HCT116 (cell line): ENCODE measurements at regions not wholly inside any gene's neighbourhood (a gene's known extent, or its start where the extent isn't known, plus 50 kb on each side); places are given as distances from the start of the nearest gene placed in this dataset.

Experiments used
- ATAC-seq: fragments of 200-7000 bp; cut with Tn5 transposase; 2 replicates; pipeline ENCODE4 v1.9.1; 2020; ENCODE audit warnings: mild to moderate bottlenecking, moderate library complexity
- BruUV-seq: library from RNA; stranded (reverse); fragments of 400-500 nt; replicated peaks from 2 replicates; lab custom pipeline; 2021; lab: Mats Ljungman, UMichigan
- CTCF ChIA-PET: fragments of 300-600 bp; sonication (Branson Sonifier 250); formaldehyde crosslinking; loops from one replicate; lab custom pipeline; 2021; ENCODE audit warnings: antibody characterized with exemption; lab: Charles Lee
- POLR2A ChIA-PET: fragments of 300-600, 350-600 bp; sonication (Branson Sonifier 250); formaldehyde crosslinking; loops from one replicate; lab custom pipeline; 2021; ENCODE audit warnings: antibody characterized with exemption; lab: Charles Lee
- RAD21 ChIA-PET, 2 experiments: fragments of 300-600 bp; sonication (Branson Sonifier 250); formaldehyde crosslinking; loops; one replicate each; lab custom pipeline; 2023; ENCODE audit warnings: low total read pairs in 2 of 2; ENCODE audit not compliant: uncharacterized antibody in 2 of 2, unreplicated experiment in 2 of 2, low non-redundant PET in 1 of 2; lab: Charles Lee
- DNase-seq: peaks from one replicate; pipeline ENCODE4 v3.0.0-alpha.2; 2010; ENCODE audit warnings: low read depth, low spot score
- H2AFZ ChIP-seq: fragments of 200-600 bp; shearing (Covaris generic), sonication (generic); 2 replicates; pipeline ENCODE4 v1.6.1; 2017; ENCODE audit warnings: low read depth, mixed run types, mixed read lengths, antibody characterized with exemption, low read length; ENCODE audit not compliant: poor library complexity, severe bottlenecking
- H3K27ac ChIP-seq: 2 replicates; pipeline ENCODE4 v1.5.1; 2012; ENCODE audit warnings: low read depth, low read length
- H3K27me3 ChIP-seq: fragments of 200-600 bp; sonication (generic); 2 replicates; pipeline ENCODE4 v1.6.1; 2016; ENCODE audit warnings: mixed run types, low read length, mixed read lengths; ENCODE audit not compliant: insufficient read depth
- H3K36me3 ChIP-seq, 2 experiments: fragments of 200-500 bp in 1 of 2; fragments of 200-600 bp in 1 of 2; sonication (Bioruptor generic) in 1 of 2; sonication (generic) in 1 of 2; 2 replicates each; pipeline versions ENCODE4 v1.5.1 to v1.6.1; 2014 to 2016; ENCODE audit warnings: low read length in 2 of 2, inconsistent platforms in 1 of 2, mixed read lengths in 1 of 2, mixed run types in 1 of 2; ENCODE audit not compliant: insufficient read depth in 2 of 2, control insufficient read depth in 1 of 2
- H3K4me1 ChIP-seq, 2 experiments: fragments of 200-600 bp in 1 of 2; sonication (generic) in 1 of 2; 2 replicates each; pipeline versions ENCODE4 v1.5.1 to v1.6.1; 2012 to 2017; ENCODE audit warnings: low read length in 2 of 2, inconsistent platforms in 1 of 2, mild to moderate bottlenecking in 1 of 2, mixed read lengths in 1 of 2, mixed run types in 1 of 2, moderate library complexity in 1 of 2; ENCODE audit not compliant: insufficient read depth in 2 of 2, control insufficient read depth in 1 of 2
- H3K4me2 ChIP-seq: fragments of 200-600 bp; sonication (generic); 2 replicates; pipeline ENCODE4 v1.6.1; 2017; ENCODE audit warnings: mixed run types, low read length, mixed read lengths
- H3K4me3 ChIP-seq, 2 experiments: fragments of 200-600 bp in 1 of 2; sonication (generic) in 1 of 2; replicated peaks in 1 of 2; 2 replicates each; pipeline ENCODE4 v1.5.1; 2011 to 2016; ENCODE audit warnings: low read length in 2 of 2, control low read depth in 1 of 2, low read depth in 1 of 2, mild to moderate bottlenecking in 1 of 2, mixed read lengths in 1 of 2, mixed run types in 1 of 2
- H3K79me2 ChIP-seq: fragments of 200-600 bp; sonication (generic); 2 replicates; pipeline ENCODE4 v1.6.1; 2017; ENCODE audit warnings: mild to moderate bottlenecking, mixed run types, low read length, moderate library complexity, mixed read lengths; ENCODE audit not compliant: insufficient read depth
- H3K9ac ChIP-seq: fragments of 200-600 bp; sonication (generic); 2 replicates; pipeline ENCODE4 v1.6.1; 2016; ENCODE audit warnings: low read length, mixed read lengths
- H3K9me2 ChIP-seq: fragments of 200-600 bp; sonication (generic), shearing (Covaris generic); 2 replicates; pipeline ENCODE4 v1.6.1; 2017; ENCODE audit warnings: mixed run types, mild to moderate bottlenecking, moderate library complexity; ENCODE audit not compliant: insufficient read depth
- H3K9me3 ChIP-seq, 2 experiments: fragments of 200-500 bp in 1 of 2; fragments of 200-600 bp in 1 of 2; sonication (Bioruptor generic) in 1 of 2; sonication (generic) in 1 of 2; 2 replicates each; pipeline ENCODE4 v1.6.1; 2014 to 2017; ENCODE audit warnings: low read length in 2 of 2, mixed read lengths in 2 of 2, inconsistent platforms in 1 of 2, low read depth in 1 of 2, mild to moderate bottlenecking in 1 of 2, mixed run types in 1 of 2, moderate library complexity in 1 of 2; ENCODE audit not compliant: control insufficient read depth in 1 of 2, insufficient read depth in 1 of 2
- H4K20me1 ChIP-seq: fragments of 200-600 bp; sonication (generic), shearing (Covaris generic); 2 replicates; pipeline ENCODE4 v1.6.1; 2017; ENCODE audit warnings: mixed run types, mild to moderate bottlenecking, moderate library complexity; ENCODE audit not compliant: insufficient read depth
- CBX3 ChIP-seq: IDR thresholded peaks from 2 replicates; pipeline ENCODE4 v1.6.1; 2012; ENCODE audit warnings: low read depth
- CEBPB ChIP-seq: IDR thresholded peaks from 2 replicates; pipeline ENCODE4 v1.6.1; 2012; ENCODE audit warnings: low read depth
- EGR1 ChIP-seq: IDR thresholded peaks from 2 replicates; pipeline ENCODE4 v1.6.1; 2012; ENCODE audit warnings: low read depth
- EZH2 ChIP-seq: fragments of 200-600 bp; sonication (generic); IDR thresholded peaks from 2 replicates; pipeline ENCODE4 v1.6.1; 2017; ENCODE audit warnings: antibody characterized with exemption, mixed run types
- EZH2phosphoT487 ChIP-seq: fragments of 200-600 bp; IDR thresholded peaks from 2 replicates; pipeline ENCODE4 v1.6.1; 2018; ENCODE audit warnings: antibody characterized with exemption, borderline replicate concordance
- FOSL1 ChIP-seq: IDR thresholded peaks from 2 replicates; pipeline ENCODE4 v1.6.1; 2012; ENCODE audit warnings: low read depth
- POLR2A ChIP-seq: IDR thresholded peaks from 2 replicates; pipeline ENCODE4 v1.7.0; 2011; ENCODE audit warnings: borderline replicate concordance; ENCODE audit not compliant: insufficient read depth, insufficient read length; ENCODE audit errors: extremely low read depth
- SIN3A ChIP-seq: IDR thresholded peaks from 2 replicates; pipeline ENCODE4 v1.6.1; 2012; ENCODE audit warnings: low read depth
- SP1 ChIP-seq: IDR thresholded peaks from 2 replicates; pipeline ENCODE4 v1.6.1; 2012; ENCODE audit warnings: low read depth
- ZNF274 ChIP-seq: fragments of 200-500 bp; sonication (Bioruptor generic); IDR thresholded peaks from 2 replicates; pipeline ENCODE4 v1.6.1; 2014; ENCODE audit warnings: mild to moderate bottlenecking, low read depth, low read length, inconsistent platforms
- intact Hi-C: fragments of 100-400 bp; cut with micrococcal nuclease; formaldehyde crosslinking; loops from 2 replicates; pipeline ENCODE4 v1.10.0; 2022
- TF ChIP-seq, protein P1 (sequence below): IDR thresholded peaks from 2 replicates; pipeline ENCODE4 v1.6.1; 2012
- TF ChIP-seq, protein P2 (sequence below): IDR thresholded peaks from 2 replicates; pipeline ENCODE4 v1.6.1; 2012
- TF ChIP-seq, protein P3 (sequence below), 3 experiments: fragments of 200-600 bp in 1 of 3; sonication (generic) in 1 of 3; IDR thresholded peaks in 2 of 3; conservative IDR thresholded peaks in 1 of 3; 2 replicates each; pipeline ENCODE4 v1.5.1; 2012 to 2017; ENCODE audit warnings: low read depth in 2 of 3, low read length in 2 of 3, antibody characterized with exemption in 1 of 3, borderline replicate concordance in 1 of 3, control low read depth in 1 of 3, mild to moderate bottlenecking in 1 of 3, mixed read lengths in 1 of 3, mixed run types in 1 of 3, moderate library complexity in 1 of 3; ENCODE audit not compliant: insufficient read depth in 1 of 3

DNA sequence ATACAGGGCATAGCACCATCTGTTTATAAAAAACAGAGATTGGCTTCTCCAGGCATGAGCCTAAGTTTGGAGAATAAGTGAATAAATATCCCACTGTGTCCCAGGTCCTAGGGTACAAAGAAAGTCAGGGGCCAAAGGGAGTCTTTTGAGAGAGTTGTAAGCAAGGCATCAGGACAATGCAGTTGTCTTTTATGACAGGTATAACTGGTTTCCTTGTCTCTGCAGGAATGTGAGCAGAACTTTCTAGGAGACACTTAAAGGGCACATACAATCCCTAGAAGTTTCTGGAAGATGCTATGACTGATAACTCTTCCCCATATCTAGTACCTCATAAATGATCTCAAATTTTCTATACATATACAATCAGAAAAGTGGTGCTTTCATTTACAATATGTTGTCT, 245.6 kb upstream of the RGMB start:
- POLR2A ChIA-PET = no interaction called here
- DNase-seq (no peak), ATAC-seq (no peak)
- Histone ChIP-seq H3K27ac (no peak overlapping the region), H4K20me1 (no peaks in the 10 kb centered on the region), H3K4me3 (no peak overlapping the region), H3K9ac (no peak overlapping the region), H3K79me2 (no peaks in the 10 kb centered on the region), H2AFZ (no peak overlapping the region), H3K4me2 (no peak overlapping the region), H3K36me3 (no peaks in the 10 kb centered on the region), H3K27me3 (no peaks in the 10 kb centered on the region), H3K9me3 (no peaks in the 10 kb centered on the region), H3K4me1 (no peaks in the 10 kb centered on the region), H3K9me2 (no peaks in the 10 kb centered on the region)
- BruUV-seq = no TSS peak
- RAD21 ChIA-PET = no interaction called here
- CTCF ChIA-PET = no interaction called here
- intact Hi-C loops = no loop called here
- TF ChIP-seq ZNF274 (no peak), EZH2 (no peak)

DNA sequence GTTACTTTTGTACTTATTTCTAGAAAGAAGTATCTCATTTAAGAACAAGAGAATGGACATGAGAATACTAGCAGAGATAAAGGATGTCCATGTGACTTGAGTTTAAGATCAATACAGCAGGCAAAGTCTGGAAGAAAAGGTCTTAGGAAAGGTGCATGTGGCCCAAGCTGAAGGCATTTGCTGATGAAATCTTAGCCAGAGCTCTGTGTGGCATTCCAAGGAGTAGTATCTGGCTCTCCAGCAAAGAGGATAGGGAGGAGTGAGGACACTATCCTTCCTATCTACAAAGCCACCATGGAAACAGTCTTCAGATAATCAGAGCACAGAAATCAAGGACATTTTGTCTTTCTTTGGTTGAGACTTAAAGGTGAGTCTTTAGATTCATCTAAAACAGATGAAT, 244.1 kb upstream of the RGMB start:
- TF ChIP-seq EGR1 (no peak), SP1 (no peak), CEBPB (no peak), SIN3A (no peak), EZH2phosphoT487 (no peak), POLR2A (no peak), FOSL1 (no peak), ZNF274 (no peak), CBX3 (no peak)
- TF ChIP-seq, protein P1, sequence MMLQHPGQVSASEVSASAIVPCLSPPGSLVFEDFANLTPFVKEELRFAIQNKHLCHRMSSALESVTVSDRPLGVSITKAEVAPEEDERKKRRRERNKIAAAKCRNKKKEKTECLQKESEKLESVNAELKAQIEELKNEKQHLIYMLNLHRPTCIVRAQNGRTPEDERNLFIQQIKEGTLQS = no peak
- TF ChIP-seq, protein P2, sequence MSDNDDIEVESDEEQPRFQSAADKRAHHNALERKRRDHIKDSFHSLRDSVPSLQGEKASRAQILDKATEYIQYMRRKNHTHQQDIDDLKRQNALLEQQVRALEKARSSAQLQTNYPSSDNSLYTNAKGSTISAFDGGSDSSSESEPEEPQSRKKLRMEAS = no peak
- TF ChIP-seq, protein P3, sequence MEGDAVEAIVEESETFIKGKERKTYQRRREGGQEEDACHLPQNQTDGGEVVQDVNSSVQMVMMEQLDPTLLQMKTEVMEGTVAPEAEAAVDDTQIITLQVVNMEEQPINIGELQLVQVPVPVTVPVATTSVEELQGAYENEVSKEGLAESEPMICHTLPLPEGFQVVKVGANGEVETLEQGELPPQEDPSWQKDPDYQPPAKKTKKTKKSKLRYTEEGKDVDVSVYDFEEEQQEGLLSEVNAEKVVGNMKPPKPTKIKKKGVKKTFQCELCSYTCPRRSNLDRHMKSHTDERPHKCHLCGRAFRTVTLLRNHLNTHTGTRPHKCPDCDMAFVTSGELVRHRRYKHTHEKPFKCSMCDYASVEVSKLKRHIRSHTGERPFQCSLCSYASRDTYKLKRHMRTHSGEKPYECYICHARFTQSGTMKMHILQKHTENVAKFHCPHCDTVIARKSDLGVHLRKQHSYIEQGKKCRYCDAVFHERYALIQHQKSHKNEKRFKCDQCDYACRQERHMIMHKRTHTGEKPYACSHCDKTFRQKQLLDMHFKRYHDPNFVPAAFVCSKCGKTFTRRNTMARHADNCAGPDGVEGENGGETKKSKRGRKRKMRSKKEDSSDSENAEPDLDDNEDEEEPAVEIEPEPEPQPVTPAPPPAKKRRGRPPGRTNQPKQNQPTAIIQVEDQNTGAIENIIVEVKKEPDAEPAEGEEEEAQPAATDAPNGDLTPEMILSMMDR (IDR thresholded peaks at IDR 0.05 in 2 of 3, conservative IDR thresholded peaks at IDR 0.05 in 1 of 3; ENCODE audit: borderline replicate concordance in 1 of 3, insufficient read depth in 1 of 3, low read depth in 2 of 3, low read length in 2 of 3) = no peak
- Histone ChIP-seq H3K27ac (no peak overlapping the region), H3K9me2 (no peaks in the 10 kb centered on the region), H4K20me1 (no peaks in the 10 kb centered on the region), H2AFZ (no peak overlapping the region), H3K9ac (no peak overlapping the region), H3K9me3 (no peaks in the 10 kb centered on the region), H3K4me2 (no peak overlapping the region), H3K79me2 (no peaks in the 10 kb centered on the region), H3K4me1 (no peaks in the 10 kb centered on the region), H3K36me3 (no peaks in the 10 kb centered on the region), H3K27me3 (no peaks in the 10 kb centered on the region), H3K4me3 (no peak overlapping the region)
- ChIA-PET POLR2A (no interaction called here), RAD21 (no interaction called here), CTCF (no interaction called here)
- BruUV-seq = no TSS peak
- ATAC-seq (no peak), DNase-seq (no peak)
- intact Hi-C loops = no loop called here
